Right renal cortex interstitium (tissue), 3 donors: ENCODE measurements at regions not wholly inside any gene's neighbourhood (a gene's known extent, or its start where the extent isn't known, plus 50 kb on each side); places are given as distances from the start of the nearest gene placed in this dataset.
"Not testable (repeated sequence)": the region's sequence is repeated elsewhere in the genome, so short reads cannot be mapped to it uniquely, and the experiment has no call there.

ENCODE experiments used
- DNase-seq, 3 donors: peaks; one replicate each; pipeline ENCODE4 v3.0.0-alpha.2; 2013; ENCODE audit warnings: low read depth in 3 of 3, low spot score in 2 of 3

DNA sequence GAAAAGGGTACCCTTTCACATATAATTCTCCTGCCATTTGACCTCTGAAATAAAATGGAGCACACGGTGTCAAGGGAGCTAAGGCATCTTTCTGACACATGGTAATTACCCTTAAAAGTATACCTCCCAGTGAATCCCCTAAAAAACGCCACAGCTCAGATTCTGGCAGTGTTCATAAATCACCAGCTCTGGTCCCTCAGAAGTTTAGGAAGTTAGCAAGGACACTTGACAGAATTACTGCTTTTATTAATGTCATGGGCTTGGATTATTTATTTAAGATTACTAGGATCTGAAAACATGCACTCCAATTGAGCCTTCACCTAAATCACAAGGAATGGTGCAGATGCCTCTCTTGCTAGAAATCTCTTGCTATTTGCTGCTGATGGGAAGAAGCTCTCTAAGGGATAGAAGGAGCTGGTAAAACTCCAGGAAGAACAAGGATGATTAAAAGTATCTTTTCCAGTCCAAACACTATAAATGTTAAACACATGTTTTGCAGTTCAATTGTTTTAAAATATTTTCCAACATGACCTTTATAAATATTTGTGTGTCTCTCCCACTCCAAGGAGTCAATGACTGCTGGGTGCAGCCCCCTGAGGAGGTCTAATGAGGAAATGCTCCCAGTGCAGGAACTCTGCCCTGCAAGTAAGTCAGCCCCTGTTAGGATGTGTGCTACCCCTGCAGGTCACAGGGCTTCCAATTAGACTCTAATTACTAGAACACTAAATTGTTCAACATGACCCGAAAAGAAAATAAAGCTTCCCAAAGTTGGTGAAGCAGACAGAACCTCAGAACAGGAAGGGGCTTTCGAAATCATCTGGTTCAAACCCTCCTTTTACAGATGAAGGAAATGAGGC is 230.3 kb downstream of the TFAP2A start:
- DNase-seq: peak; percentile 75 to 79 (median 75)

DNA sequence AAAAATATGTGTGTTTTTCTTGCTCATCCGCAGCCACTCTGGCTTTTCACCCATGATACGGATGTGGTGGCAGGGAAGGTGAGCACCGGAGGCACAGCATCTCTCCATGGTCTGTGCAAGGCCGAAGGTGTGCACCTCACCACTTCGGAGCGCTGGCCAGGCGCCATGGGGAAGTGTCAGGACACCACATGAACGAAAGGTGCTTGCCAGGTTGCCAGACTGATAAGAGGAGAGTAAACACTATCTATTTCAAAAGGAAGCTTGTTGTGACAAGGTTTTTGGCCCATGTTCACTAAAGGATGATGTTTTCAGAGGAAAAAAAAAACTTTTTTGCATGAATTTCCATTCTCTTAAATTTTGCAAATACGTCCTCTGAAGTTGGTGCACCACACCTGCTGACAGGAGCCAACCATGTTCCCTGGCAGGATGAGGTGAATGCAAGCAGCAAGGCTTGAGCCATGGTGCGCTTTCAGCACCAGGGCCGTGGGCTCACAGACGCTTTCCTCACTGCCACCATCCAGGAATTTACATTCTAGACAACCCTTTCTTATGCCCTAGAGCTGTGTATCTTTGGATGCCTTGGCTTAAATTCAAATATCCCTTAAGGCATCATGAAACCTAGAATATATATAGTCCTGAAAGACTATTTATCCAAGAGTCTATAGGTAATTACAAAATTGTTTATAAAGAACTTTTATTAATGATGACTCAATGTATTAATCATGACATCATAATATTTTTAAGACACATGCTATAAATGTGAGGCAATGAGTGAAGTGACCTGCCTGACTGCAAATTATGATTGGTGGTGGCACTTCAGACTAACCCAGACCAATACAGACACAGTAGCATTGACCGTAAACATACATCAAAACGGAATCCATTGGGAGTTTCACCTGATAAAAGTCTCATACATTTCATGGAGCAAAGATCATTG is 234.5 kb downstream of the TFAP2A start:
- no peak for DNase-seq

DNA sequence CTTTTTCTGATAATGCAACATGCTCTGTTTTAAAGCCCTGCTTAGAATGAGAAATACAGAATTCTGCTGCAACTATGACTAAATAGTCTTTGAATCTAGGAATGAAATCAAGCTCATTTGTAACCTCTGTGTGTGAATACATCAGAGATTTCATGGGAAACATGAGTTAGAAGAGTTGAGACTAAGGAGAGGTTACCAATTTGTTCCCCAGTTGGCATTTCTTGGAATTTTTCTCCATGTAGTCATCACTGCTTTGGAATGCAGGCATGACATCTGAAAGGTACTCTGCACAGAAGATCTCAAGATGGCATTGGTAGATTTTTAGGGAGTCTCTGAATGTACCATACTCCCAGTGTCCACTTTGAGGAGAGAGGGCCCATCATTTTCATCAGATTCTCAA is 237.2 kb downstream of the TFAP2A start:
- no peak for DNase-seq

- no peak for DNase-seq
These were observed 239.5 kb downstream of the TFAP2A start for GRCh38 chr6:10175362-10175761.

- no peak for DNase-seq
These were observed 240.1 kb downstream of the TFAP2A start for GRCh38 chr6:10174761-10175160.

DNA sequence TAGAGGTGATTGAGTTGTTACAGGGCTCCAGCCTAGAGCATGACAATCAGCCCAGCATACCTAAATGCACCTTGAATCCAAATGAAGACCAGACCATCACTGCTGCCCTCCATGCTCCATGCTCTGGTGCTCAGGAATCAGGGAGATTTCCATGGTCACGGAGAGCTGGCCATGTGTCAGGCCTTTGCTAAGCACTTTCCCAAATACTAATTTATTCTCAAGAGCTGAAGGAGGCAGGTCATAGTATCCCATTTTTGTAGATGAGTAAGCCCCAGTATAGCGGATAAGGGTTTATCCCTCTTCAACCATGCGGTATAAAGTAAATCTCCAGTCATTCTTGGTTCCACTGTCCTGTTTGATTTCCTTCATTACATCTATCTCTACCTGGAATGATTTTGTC is 240.8 kb downstream of the TFAP2A start:
- no peak for DNase-seq

GRCh38 chr6:10171706-10172105 is 243.2 kb downstream of the TFAP2A start:
- not testable (repeated sequence) for DNase-seq

DNA sequence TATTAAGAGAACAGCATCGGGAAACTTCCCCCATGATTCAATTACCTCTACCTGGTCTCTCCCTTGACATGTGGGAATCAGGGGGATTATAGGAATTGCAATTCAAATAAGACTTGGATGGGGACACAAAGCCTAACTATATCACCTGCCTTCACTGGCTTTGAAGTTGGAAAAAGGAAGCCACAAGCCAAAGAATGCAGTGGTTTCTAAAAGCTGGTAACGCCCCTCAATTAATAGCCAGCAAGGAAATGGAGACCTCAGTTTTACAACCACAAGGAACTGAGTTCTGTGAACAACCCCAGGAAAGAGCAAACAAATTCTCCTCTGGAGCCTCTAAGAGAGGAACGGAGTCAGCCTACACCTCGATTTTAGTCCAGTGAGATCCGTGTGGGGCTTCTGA is 244.1 kb downstream of the TFAP2A start:
- no peak for DNase-seq

GRCh38 chr6:10166031-10166430 is 248.8 kb downstream of the TFAP2A start:
- no peak for DNase-seq

- no peak for DNase-seq
These were observed 251.5 kb downstream of the TFAP2A start for GRCh38 chr6:10163203-10163962.

DNA sequence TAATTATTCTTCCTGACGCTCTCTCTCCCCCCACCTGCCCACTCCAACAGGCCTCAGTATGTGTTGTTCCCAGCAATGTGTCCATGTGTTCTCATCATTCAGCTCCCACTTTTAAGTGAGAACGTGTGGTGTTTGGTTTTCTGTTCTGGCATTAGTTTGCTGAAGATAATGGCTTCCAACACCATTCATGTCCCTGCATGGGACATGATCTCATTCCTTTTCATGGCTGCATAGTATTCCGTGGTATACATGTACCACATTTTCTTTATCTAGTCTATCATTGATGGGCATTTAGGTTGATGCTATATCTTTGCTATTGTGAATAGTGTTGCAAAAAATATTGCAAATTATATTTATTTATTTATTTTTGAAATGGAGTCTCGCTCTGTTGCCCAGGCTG is 258.0 kb downstream of the TFAP2A start:
- DNase-seq: no peak

DNA sequence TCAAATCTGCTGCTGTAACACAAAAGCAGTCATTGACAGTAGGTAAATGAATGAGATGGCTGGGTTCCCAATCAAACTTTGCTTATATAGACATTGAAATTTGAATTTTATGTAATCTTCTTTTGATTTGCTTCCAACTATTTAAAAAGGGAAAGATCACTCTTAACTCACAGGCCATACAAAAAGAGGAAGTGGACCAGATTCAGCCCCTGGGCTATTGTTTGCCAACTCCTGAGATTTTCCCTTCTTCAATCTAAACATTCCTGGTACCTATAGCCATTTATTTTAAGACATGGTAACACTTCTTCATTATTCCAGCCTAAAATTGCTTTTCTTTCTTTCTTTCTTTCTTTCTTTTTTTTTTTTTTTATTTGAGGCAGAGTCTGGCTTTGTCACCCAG is 260.6 kb downstream of the TFAP2A start:
- no peak for DNase-seq

DNA sequence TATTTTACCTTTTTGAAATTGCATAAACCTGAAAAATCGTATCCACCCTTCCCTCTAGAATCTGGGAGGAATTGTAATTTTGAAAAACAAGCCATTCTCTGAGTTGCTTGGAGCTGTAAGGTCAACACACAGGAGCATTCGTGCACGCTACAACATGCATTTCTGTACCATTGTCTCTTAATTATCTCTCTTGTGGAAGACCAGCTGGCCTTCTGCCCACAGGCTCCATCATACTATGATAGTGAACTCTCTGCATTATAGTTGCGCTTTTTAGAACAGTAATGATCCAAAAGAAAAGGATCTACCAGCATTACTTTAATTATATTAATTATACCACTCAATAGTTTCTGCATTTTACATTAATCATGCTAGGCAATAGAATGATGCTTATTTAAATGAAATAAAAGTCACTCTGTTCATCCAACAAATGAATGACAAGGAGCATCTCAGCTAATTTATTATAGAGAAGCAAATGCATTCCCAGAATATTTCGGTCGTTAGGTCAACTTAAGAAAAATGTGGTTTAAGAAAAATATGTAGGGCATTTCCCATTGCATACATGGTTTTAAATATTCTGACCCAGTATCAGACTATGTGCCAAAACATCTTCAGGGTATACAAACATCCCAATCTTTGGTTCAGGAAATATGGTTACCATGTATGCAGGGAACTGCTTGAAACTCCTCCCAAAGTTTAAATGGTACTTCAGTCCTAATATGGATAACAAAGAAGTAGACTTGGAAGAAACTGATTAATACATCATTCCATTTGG is 263.5 kb downstream of the TFAP2A start:
- DNase-seq: no peak

- DNase-seq: no peak
These were observed 265.3 kb downstream of the TFAP2A start for GRCh38 chr6:10149603-10150002.

DNA sequence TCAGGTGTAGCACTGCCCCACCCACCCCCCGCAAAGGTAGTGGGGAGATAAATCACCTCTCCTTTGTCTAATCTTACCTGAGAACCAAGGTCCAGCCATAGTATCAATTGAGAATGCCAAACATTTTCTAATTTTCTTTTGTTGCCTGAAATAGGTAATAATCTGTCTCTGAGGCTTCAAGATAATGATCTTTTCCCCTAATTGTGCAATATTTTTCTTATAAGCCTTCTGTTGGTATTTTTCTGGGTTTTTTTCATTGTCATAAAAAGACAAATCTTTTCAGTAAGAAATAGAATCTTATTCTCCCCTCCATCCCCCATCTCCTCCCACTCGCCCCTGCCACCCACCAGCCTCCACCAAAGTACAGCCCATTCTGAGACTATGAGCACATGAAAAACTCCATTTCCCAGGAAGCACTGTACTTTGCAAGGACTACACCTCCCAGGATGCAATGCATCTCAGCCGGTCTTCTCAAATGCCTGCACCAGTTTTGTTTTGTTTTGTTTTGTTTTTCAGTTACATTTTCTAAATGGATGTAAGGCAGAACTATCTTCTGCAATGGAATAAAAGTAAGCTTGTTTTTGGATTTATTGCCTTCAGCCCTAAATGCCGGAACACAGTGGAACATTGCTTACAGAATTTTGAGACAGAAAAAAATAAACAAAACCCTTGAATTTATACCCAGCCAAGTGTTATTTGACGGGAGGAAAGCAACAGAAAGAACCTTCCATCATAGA is 268.0 kb downstream of the TFAP2A start:
- no peak for DNase-seq

DNA sequence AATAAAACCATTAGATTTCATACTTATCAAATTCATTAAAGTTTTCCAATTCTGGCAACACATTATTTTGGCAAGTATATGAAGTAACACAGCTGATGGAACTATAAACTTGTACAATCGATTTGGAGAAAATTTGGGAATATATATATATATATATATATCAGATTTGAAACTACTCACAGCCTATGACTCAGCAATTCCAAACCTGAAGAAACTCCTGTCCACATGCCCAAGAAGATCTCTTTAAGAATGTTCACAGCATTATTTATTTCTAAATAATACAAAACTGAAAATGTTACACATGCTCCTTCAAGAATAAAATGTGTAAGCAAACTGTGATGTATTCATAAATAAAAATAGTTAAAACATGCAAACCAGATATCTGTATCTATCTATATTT is 270.1 kb downstream of the TFAP2A start:
- DNase-seq: no peak

DNA sequence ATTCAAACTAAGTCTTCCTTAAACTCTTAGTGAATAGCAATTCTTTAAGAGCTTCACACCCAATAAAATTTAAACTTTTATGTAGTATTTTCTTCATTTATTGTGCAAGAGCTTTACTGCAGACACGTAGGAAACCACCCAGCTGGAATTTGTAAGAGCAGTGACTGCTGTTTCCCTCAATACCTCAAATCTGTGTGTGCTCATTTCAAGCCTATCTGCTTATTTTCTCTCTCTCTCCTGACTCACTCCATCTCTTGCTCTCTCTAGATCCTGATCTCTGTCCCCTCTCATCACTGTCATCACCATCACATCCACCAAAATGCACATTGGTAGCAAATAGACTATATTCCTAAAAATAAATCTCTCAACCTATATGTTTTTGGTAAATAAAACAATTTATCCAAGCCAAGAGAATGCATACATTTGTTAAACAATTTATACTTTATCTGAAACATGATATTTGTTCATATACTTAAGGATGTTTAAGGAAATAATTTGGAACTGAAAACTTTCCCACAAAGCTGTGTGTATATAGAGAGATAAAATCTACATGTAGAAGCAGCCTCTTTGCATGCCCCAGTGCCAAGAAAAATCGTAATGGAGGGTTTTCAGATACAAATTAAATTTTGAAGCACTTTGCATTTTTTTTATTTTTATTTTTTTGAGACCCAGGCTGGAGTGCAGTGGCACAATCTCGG is 273.0 kb downstream of the TFAP2A start:
- DNase-seq: no peak

- no peak for DNase-seq
These were observed 274.1 kb downstream of the TFAP2A start for GRCh38 chr6:10140824-10141223.

DNA sequence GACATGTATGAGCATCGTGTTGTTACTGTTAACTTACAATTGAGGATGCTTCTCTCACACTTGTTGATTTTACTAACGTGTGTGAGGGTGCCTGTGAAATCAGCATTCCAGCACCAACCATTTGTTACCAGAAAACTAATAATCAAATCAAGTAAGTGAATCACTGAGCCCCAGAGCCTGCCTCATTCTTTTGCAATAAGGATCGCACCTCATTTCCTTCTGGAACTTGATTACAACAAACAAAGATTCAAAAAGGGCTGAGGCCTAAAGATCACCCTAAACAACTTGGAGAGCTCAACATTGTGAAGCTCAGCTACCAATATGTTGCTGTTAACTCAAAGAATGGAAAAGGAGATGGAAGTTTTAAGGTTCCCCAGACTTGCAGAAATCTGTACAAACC is 274.7 kb downstream of the TFAP2A start:
- DNase-seq: no peak
